ENCODE measurements at regions not wholly inside any gene's neighbourhood (a gene's known extent, or its start where the extent isn't known, plus 50 kb on each side); places are given as distances from the start of the nearest gene placed in this dataset.

DNA sequence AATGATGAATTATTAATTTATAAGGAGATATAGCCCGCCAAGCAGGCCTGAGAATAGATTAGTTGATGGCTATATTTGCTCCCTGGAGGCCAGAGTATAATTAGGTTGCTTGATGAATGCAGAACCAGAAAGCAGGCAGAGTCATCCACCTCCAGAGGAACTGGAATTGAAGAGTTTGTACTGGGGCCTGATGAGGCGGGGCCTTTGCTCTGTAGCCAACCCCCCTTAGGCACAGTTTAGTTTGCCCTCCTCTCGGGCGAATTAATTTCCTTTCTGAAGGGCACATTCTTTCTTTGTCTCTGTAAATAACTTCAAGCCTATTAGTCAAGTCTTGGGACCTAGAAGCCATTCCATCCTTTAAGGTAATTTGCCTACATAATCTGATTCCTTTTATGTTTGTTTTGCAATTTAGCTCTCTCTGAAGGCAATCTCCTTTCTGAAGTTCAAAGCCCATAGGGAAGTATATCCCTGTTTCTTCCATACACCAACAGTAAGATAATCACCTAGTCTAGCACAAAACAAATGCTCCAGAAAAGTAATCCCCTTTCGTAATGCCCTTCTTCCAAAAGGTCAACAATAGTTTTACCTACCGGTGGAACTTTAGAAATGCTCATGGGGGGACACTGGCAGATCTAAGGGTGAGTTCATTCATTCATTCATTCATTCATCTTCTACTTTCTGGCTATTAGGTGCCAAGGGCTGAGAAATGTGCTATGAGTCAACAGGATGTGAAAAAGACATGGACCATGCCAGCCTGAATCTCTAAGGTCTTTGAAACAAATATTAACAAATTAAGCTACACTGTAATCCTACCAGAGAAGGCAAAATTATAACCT lies 84.8 kb upstream of the NUDT4 start:
- no peak for TF ChIP-seq SIN3A (IDR thresholded peaks at IDR 0.05; ENCODE audit: borderline replicate concordance, low read depth, low read length)
- TF ChIP-seq, protein P1, sequence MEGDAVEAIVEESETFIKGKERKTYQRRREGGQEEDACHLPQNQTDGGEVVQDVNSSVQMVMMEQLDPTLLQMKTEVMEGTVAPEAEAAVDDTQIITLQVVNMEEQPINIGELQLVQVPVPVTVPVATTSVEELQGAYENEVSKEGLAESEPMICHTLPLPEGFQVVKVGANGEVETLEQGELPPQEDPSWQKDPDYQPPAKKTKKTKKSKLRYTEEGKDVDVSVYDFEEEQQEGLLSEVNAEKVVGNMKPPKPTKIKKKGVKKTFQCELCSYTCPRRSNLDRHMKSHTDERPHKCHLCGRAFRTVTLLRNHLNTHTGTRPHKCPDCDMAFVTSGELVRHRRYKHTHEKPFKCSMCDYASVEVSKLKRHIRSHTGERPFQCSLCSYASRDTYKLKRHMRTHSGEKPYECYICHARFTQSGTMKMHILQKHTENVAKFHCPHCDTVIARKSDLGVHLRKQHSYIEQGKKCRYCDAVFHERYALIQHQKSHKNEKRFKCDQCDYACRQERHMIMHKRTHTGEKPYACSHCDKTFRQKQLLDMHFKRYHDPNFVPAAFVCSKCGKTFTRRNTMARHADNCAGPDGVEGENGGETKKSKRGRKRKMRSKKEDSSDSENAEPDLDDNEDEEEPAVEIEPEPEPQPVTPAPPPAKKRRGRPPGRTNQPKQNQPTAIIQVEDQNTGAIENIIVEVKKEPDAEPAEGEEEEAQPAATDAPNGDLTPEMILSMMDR (IDR thresholded peaks at IDR 0.05) = no peak
- TF ChIP-seq, protein P2, sequence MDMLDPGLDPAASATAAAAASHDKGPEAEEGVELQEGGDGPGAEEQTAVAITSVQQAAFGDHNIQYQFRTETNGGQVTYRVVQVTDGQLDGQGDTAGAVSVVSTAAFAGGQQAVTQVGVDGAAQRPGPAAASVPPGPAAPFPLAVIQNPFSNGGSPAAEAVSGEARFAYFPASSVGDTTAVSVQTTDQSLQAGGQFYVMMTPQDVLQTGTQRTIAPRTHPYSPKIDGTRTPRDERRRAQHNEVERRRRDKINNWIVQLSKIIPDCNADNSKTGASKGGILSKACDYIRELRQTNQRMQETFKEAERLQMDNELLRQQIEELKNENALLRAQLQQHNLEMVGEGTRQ (IDR thresholded peaks at IDR 0.05; ENCODE audit: borderline replicate concordance, low read depth, low read length) = no peak

All from SK-N-SH (cell line).